ENCODE measurements at regions not wholly inside any gene's neighbourhood (a gene's known extent, or its start where the extent isn't known, plus 50 kb on each side); places are given as distances from the start of the nearest gene placed in this dataset.

DNA sequence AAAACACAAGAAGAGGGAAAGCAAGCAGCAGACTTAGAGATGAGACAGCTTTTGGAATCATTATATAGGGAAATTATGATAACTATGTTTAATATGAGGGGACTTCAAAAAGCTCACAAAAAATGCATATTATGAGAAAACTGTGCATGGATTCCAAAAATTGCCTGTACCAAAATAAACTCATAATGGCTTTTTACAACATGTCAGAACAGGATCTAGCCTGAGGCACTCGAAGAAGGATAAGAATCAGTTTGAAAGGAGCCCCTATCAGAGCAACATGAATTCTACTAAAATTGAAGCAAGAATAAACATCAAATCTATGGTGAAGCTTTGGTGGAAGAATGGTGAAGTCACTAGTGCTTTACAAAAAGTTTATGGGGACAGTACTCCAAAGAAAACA lies 187.4 kb downstream of the RDH14 start:
- no peaks in the 10 kb centered on the region for H3K9me3 ChIP-seq
- TF ChIP-seq ATOH8 (CRISPR knock-in tag; IDR thresholded peaks at IDR 0.05; ENCODE audit: low read depth) (no peak), RNF2 (IDR thresholded peaks at IDR 0.05; ENCODE audit: borderline replicate concordance, low read depth) (no peak), FOSL2 (IDR thresholded peaks at IDR 0.05) (no peak), FOSL2 (CRISPR knock-in tag; IDR thresholded peaks at IDR 0.05) (no peak)
- TF ChIP-seq, protein P1, sequence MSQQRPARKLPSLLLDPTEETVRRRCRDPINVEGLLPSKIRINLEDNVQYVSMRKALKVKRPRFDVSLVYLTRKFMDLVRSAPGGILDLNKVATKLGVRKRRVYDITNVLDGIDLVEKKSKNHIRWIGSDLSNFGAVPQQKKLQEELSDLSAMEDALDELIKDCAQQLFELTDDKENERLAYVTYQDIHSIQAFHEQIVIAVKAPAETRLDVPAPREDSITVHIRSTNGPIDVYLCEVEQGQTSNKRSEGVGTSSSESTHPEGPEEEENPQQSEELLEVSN (IDR thresholded peaks at IDR 0.05; ENCODE audit: borderline replicate concordance, low read depth), result no peak
- TF ChIP-seq, protein P2, sequence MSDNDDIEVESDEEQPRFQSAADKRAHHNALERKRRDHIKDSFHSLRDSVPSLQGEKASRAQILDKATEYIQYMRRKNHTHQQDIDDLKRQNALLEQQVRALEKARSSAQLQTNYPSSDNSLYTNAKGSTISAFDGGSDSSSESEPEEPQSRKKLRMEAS (IDR thresholded peaks at IDR 0.05), result no peak
- no peak overlapping the region for H3K27ac ChIP-seq
- ATAC-seq (no peak), DNase-seq (ENCODE audit: low read depth in 1 of 2, low spot score in 1 of 2) (no peak), FAIRE-seq (no peak)
- 56% methylated on average over 1 of the region's 1 CpG for WGBS (ENCODE audit: missing lambda C conversion rate)
- H3K4me2 ChIP-seq, result no peak overlapping the region
- H3K4me3 ChIP-seq, result no peak overlapping the region
- ChIA-PET POLR2A (no interaction called here), CTCF (interaction anchor here (0.6 to 8.8 kb wide), 4 partner anchors 14 to 742 kb away, joined by 3 to 156 read pairs (median 8); no protein-coding TSS in a partner anchor)
- peaks cover 3% of the 10 kb centered on the region; the same call in 1 of the 3 replicates for H3K4me1 ChIP-seq

GRCh38 chr2:18372641-18373040 lies 187.8 kb downstream of the RDH14 start:
- ATAC-seq (no peak), DNase-seq (ENCODE audit: low read depth in 1 of 2, low spot score in 1 of 2) (no peak), FAIRE-seq (no peak)
- no peak overlapping the region for H3K4me3 ChIP-seq
- no peaks in the 10 kb centered on the region for H3K9me3 ChIP-seq
- CTCF ChIA-PET, result interaction anchor here (0.6 to 8.8 kb wide), 4 partner anchors 14 to 742 kb away, joined by 3 to 156 read pairs (median 8); no protein-coding TSS in a partner anchor
- POLR2A ChIA-PET, result no interaction called here
- H3K4me2 ChIP-seq, result no peak overlapping the region
- H3K27ac ChIP-seq, result no peak overlapping the region
- TF ChIP-seq KDM5A (IDR thresholded peaks at IDR 0.05), result no peak
- TF ChIP-seq NPAS2 (CRISPR knock-in tag; IDR thresholded peaks at IDR 0.05; ENCODE audit: borderline replicate concordance), result no peak
- TF ChIP-seq, protein P3, sequence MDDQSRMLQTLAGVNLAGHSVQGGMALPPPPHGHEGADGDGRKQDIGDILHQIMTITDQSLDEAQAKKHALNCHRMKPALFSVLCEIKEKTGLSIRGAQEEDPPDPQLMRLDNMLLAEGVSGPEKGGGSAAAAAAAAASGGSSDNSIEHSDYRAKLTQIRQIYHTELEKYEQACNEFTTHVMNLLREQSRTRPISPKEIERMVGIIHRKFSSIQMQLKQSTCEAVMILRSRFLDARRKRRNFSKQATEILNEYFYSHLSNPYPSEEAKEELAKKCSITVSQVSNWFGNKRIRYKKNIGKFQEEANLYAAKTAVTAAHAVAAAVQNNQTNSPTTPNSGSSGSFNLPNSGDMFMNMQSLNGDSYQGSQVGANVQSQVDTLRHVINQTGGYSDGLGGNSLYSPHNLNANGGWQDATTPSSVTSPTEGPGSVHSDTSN (IDR thresholded peaks at IDR 0.05), result no peak
- TF ChIP-seq FOXS1 (CRISPR knock-in tag; IDR thresholded peaks at IDR 0.05), result no peak
- TF ChIP-seq ESRRA (IDR thresholded peaks at IDR 0.05; ENCODE audit: borderline replicate concordance, low read length), result no peak
- TF ChIP-seq RCOR1 (IDR thresholded peaks at IDR 0.05; ENCODE audit: low read depth, low read length), result no peak
- TF ChIP-seq, protein P4, sequence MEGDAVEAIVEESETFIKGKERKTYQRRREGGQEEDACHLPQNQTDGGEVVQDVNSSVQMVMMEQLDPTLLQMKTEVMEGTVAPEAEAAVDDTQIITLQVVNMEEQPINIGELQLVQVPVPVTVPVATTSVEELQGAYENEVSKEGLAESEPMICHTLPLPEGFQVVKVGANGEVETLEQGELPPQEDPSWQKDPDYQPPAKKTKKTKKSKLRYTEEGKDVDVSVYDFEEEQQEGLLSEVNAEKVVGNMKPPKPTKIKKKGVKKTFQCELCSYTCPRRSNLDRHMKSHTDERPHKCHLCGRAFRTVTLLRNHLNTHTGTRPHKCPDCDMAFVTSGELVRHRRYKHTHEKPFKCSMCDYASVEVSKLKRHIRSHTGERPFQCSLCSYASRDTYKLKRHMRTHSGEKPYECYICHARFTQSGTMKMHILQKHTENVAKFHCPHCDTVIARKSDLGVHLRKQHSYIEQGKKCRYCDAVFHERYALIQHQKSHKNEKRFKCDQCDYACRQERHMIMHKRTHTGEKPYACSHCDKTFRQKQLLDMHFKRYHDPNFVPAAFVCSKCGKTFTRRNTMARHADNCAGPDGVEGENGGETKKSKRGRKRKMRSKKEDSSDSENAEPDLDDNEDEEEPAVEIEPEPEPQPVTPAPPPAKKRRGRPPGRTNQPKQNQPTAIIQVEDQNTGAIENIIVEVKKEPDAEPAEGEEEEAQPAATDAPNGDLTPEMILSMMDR (IDR thresholded peaks at IDR 0.05), result no peak
- no peak for TF ChIP-seq REST (IDR thresholded peaks at IDR 0.05)
- TF ChIP-seq CHD2 (IDR thresholded peaks at IDR 0.05; ENCODE audit: low read length, partially characterized antibody), result no peak
- TF ChIP-seq CHD4 (IDR thresholded peaks at IDR 0.05; ENCODE audit: borderline replicate concordance), result no peak
- no peak for TF ChIP-seq NR3C1 (IDR thresholded peaks at IDR 0.05)
- no peak for TF ChIP-seq BCL3 (IDR thresholded peaks at IDR 0.05)
- no peak for TF ChIP-seq SREBF2 (IDR thresholded peaks at IDR 0.05)
- TF ChIP-seq POLR2A (IDR thresholded peaks at IDR 0.05; ENCODE audit: low read length), result no peak
- peaks cover under 1% of the 10 kb centered on the region; the same call in 1 of the 3 replicates for H3K4me1 ChIP-seq
